PC-9 (cell line): ENCODE measurements at regions not wholly inside any gene's neighbourhood (a gene's known extent, or its start where the extent isn't known, plus 50 kb on each side); places are given as distances from the start of the nearest gene placed in this dataset.

ENCODE experiments used
- EZH2 ChIP-seq: fragments of 200-600 bp; sonication (generic); IDR thresholded peaks from 2 replicates; pipeline ENCODE4 v1.8.0; 2017; ENCODE audit warnings: antibody characterized with exemption, low read depth
- TF ChIP-seq, protein P1 (sequence below): fragments of 200-600 bp; sonication (generic); conservative IDR thresholded peaks from 2 replicates; pipeline ENCODE4 v1.6.1; 2017; ENCODE audit warnings: mixed run types, antibody characterized with exemption, mild to moderate bottlenecking, moderate library complexity

DNA sequence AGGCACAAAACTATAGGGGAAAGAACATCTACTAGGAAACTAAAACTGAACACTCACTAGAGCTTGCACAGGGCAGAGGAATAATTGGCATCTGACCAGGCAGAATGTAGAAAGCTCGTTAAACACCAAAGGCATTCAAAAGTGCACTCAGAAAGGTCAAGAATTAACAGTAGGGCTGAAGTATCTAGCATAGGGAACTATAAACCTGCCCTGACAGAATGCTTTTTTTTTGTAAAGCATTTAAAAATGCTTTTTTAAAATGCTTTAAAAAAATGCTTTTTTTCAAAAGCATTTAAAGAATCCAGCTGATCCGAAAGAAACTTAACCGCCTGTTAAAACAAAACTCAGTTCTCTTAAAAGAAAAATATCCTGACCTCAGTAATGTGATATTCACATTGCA, 74.6 kb upstream of the EGFR start:
- TF ChIP-seq, protein P1, sequence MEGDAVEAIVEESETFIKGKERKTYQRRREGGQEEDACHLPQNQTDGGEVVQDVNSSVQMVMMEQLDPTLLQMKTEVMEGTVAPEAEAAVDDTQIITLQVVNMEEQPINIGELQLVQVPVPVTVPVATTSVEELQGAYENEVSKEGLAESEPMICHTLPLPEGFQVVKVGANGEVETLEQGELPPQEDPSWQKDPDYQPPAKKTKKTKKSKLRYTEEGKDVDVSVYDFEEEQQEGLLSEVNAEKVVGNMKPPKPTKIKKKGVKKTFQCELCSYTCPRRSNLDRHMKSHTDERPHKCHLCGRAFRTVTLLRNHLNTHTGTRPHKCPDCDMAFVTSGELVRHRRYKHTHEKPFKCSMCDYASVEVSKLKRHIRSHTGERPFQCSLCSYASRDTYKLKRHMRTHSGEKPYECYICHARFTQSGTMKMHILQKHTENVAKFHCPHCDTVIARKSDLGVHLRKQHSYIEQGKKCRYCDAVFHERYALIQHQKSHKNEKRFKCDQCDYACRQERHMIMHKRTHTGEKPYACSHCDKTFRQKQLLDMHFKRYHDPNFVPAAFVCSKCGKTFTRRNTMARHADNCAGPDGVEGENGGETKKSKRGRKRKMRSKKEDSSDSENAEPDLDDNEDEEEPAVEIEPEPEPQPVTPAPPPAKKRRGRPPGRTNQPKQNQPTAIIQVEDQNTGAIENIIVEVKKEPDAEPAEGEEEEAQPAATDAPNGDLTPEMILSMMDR, result no peak
- no peak for TF ChIP-seq EZH2
